GM12873 (cell line): ENCODE measurements at regions not wholly inside any gene's neighbourhood (a gene's known extent, or its start where the extent isn't known, plus 50 kb on each side); places are given as distances from the start of the nearest gene placed in this dataset.

Experiments used
- CTCF ChIP-seq: IDR thresholded peaks from 2 replicates; pipeline ENCODE4 v1.5.1; 2012; ENCODE audit warnings: low read depth, mild to moderate bottlenecking, moderate library complexity, low read length, control low read depth; ENCODE audit not compliant: insufficient read depth; ENCODE audit errors: missing control alignments

DNA sequence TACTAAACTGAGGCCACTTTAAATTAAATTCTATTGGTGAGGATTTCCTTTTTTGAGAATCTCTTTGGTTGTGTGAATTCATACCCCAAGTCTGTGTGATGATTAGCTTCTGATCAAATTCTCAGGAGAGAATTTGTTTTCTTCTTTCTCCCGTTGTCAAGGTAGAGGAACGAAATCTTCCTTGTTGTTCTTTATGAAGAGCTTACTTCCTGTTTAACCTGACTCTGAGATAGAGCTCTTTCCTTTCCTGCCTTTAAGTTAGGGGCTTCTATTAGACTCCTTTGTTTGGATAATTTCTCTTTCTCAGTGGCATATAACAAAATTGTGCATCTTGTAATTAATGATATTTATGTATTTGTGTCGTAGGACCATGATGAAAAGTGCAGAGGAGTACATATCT, 572.1 kb downstream of the REEP3 start:
- no peak for TF ChIP-seq CTCF

- no peak for TF ChIP-seq CTCF
Observed at GRCh38 chr10:64093946-64094535, 572.8 kb downstream of the REEP3 start.

DNA sequence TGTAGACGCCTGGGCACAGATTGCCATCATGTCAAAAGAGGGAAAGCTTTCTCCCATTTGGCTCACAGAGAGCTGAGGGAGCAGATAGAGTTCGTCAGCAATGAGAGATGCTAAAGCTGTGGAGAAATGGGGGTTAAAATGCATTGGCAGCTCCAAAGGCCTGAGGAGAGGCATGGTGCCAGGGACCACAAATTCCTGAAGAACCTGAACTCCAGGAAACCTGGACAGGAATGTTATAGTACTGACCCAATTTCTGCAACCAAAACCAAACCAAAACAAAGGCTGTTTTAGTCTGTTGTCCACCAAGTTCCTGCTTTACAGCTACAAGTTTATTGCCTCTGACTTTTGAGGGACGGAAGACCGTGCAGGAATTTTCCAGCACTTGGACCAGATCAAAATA, 575.7 kb downstream of the REEP3 start:
- no peak for TF ChIP-seq CTCF

DNA sequence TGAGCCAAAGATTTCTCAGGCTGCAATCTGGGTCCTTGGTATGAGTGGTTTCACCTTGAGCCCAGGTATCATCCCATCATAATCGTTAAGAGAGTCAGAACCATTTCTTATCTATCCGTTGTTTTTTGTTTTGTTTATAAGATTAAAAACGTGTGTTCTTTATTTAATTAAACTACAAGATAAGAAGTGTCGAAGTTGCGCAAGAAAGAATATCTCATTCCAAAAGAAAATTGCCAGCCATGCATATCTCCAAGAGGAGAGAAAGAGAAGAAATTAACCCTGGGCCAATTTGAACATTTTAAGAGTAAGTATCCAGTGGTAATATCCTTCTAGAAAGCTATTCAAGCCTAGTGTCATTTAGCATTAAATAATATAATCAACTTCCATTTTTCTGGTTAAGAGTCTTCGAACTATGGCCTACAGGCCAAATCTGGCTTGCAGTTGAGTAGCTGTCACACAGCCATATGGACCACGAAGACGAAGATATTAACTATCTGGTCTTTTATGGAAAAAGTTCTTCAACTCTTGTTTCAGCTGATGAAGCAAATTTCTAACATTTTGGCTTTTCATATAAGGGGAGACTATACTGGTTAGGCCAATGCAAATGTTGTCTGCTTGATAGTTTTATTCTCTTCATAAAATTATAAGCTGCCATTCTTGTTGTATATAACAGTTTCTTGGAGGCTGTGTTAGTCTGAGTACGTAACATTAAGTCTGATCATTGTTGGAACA, 576.4 kb downstream of the REEP3 start:
- TF ChIP-seq CTCF: no peak

GRCh38 chr10:64098994-64099393, 577.8 kb downstream of the REEP3 start:
- TF ChIP-seq CTCF: no peak

DNA sequence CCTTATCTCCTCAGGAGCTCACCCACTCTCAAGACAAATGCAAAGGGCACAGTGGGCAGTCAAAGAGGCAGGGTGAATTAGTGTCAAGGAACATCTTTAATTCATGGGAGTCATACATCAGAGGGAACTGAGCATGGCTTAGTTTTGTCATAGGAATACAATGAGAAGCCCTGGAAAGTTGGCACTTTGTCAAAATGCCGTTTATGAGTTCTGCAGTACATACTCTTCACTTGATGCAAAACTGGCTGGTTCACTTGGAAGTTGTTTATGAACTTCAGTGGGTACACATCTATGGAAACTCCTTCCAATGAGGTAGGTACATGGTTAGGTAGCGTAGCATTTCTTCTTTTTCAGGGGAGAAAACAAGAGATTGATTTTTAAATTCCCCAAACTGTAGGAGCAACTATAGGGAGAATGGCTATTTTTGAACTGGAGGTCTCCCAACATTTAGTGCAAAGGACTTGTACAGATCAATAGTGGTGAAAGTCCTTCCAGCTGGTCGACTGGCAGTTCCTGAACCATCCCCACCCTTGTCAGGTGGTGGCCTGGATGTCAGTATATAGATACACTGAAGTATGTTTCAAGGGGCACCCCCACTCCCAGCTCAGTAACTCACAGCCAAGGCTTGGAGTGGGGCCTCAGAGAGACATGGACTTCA, 580.5 kb downstream of the REEP3 start:
- TF ChIP-seq CTCF: no peak

GRCh38 chr10:64102264-64102633, 581.0 kb downstream of the REEP3 start:
- no peak for TF ChIP-seq CTCF
